CD4-positive, alpha-beta T cell (primary cell): ENCODE measurements at regions not wholly inside any gene's neighbourhood (a gene's known extent, or its start where the extent isn't known, plus 50 kb on each side); places are given as distances from the start of the nearest gene placed in this dataset.

Experiments used
- ATAC-seq: fragments of 200-7000 bp; cut with Tn5 transposase; one replicate; pipeline ENCODE4 v1.10.0; 2022; ENCODE audit warnings: mild to moderate bottlenecking; ENCODE audit not compliant: poor library complexity
- CTCF ChIA-PET: fragments of 350-600 bp; sonication (Branson Sonifier 250); formaldehyde crosslinking; loops from one replicate; lab custom pipeline; 2021; ENCODE audit warnings: antibody characterized with exemption, inconsistent platforms; lab: Charles Lee
- POLR2A ChIA-PET: fragments of 350-600 bp; sonication (Branson Sonifier 250); formaldehyde crosslinking; loops from one replicate; lab custom pipeline; 2021; ENCODE audit warnings: antibody characterized with exemption, inconsistent platforms; lab: Charles Lee
- DNase-seq, 14 experiments: peaks; one replicate each; pipeline ENCODE4 v3.0.0-alpha.2; 2013 to 2020; ENCODE audit warnings: mixed read lengths in 2 of 14
- H3K27ac ChIP-seq, 2 donors: one replicate each; pipeline versions ENCODE4 v1.5.1 to v1.7.0; 2013; ENCODE audit warnings: low read length in 2 of 2, low read depth in 1 of 2, mild to moderate bottlenecking in 1 of 2
- H3K27me3 ChIP-seq, 2 experiments: 1 replicate in 1 of 2; 2 replicates in 1 of 2; pipeline versions ENCODE4 v1.6.1 to v1.7.0; 2013; ENCODE audit warnings: low read length in 2 of 2, control low read depth in 1 of 2, mild to moderate bottlenecking in 1 of 2, moderate library complexity in 1 of 2; ENCODE audit not compliant: insufficient read depth in 2 of 2, control insufficient read depth in 1 of 2
- H3K36me3 ChIP-seq: one replicate; pipeline ENCODE4 v1.6.1; 2013; ENCODE audit warnings: low read length, control low read depth; ENCODE audit not compliant: insufficient read depth
- H3K4me1 ChIP-seq: one replicate; pipeline ENCODE4 v1.6.1; 2013; ENCODE audit warnings: low read length, control low read depth; ENCODE audit not compliant: insufficient read depth
- H3K4me3 ChIP-seq: one replicate; pipeline ENCODE4 v1.5.1; 2013; ENCODE audit warnings: mild to moderate bottlenecking, low read length, moderate library complexity
- H3K9me3 ChIP-seq, 2 experiments: 1 replicate in 1 of 2; 2 replicates in 1 of 2; pipeline versions ENCODE4 v1.6.1 to v1.7.0; 2013; ENCODE audit warnings: low read length in 2 of 2, mild to moderate bottlenecking in 2 of 2, control low read depth in 1 of 2, moderate library complexity in 1 of 2; ENCODE audit not compliant: control insufficient read depth in 1 of 2, insufficient read depth in 1 of 2
- H3K27ac Mint-ChIP-seq: one replicate; pipeline ENCODE4 v1.8.0; 2020; ENCODE audit warnings: mixed read lengths
- H3K27me3 Mint-ChIP-seq: one replicate; pipeline ENCODE4 v1.8.0; 2021; ENCODE audit warnings: mixed read lengths
- H3K36me3 Mint-ChIP-seq: one replicate; pipeline ENCODE4 v1.8.0; 2021; ENCODE audit warnings: low read depth, mixed read lengths
- H3K4me1 Mint-ChIP-seq: one replicate; pipeline ENCODE4 v1.8.0; 2021; ENCODE audit warnings: low read depth, mixed read lengths
- H3K4me3 Mint-ChIP-seq: one replicate; pipeline ENCODE4 v1.8.0; 2020; ENCODE audit warnings: mild to moderate bottlenecking, mixed read lengths
- H3K9me3 Mint-ChIP-seq: one replicate; pipeline ENCODE4 v1.8.0; 2020; ENCODE audit warnings: mixed read lengths
- CTCF ChIP-seq: fragments of 200-600 bp; IDR thresholded peaks from one replicate; pipeline ENCODE4 v1.8.0; 2022; ENCODE audit warnings: antibody characterized with exemption, mild to moderate bottlenecking
- intact Hi-C, 2 experiments: fragments of 100-400 bp; cut with DNase I in 1 of 2; cut with micrococcal nuclease in 1 of 2; formaldehyde crosslinking; loops; one replicate each; pipeline versions ENCODE4 v1.15.1 to v1.9.0; 2023 to 2025; cut with DNase I, micrococcal nuclease

GRCh38 chr4:123667991-123668390 is 271.4 kb downstream of the SPRY1 start:
- Histone ChIP-seq H3K9me3 (no peaks in the 10 kb centered on the region), H3K4me1 (no peaks in the 10 kb centered on the region), H3K27ac (no peak overlapping the region), H3K4me3 (no peak overlapping the region), H3K27me3 (peaks cover 0 to 3% of the 10 kb centered on the region in 2 experiments), H3K36me3 (no peaks in the 10 kb centered on the region)
- H3K4me1 Mint-ChIP-seq: no peaks in the 10 kb centered on the region
- H3K27ac Mint-ChIP-seq: no peak overlapping the region
- TF ChIP-seq CTCF: no peak
- peaks cover 10% of the 10 kb centered on the region for H3K27me3 Mint-ChIP-seq
- H3K9me3 Mint-ChIP-seq: no peaks in the 10 kb centered on the region
- no peaks in the 10 kb centered on the region for H3K36me3 Mint-ChIP-seq
- ATAC-seq (no peak), DNase-seq (no peak)
- no peak overlapping the region for H3K4me3 Mint-ChIP-seq
- intact Hi-C loops: no loop called here
- CTCF ChIA-PET: no interaction called here
- POLR2A ChIA-PET: no interaction called here

GRCh38 chr4:123671636-123672404 is 275.2 kb downstream of the SPRY1 start:
- TF ChIP-seq CTCF: no peak
- ATAC-seq: no peak
- H3K27ac Mint-ChIP-seq: no peak overlapping the region
- Histone ChIP-seq H3K27me3 (peaks cover 0 to 3% of the 10 kb centered on the region in 2 experiments), H3K36me3 (no peaks in the 10 kb centered on the region), H3K4me3 (no peak overlapping the region), H3K27ac (no peak overlapping the region), H3K9me3 (no peaks in the 10 kb centered on the region), H3K4me1 (no peaks in the 10 kb centered on the region)
- H3K9me3 Mint-ChIP-seq: no peaks in the 10 kb centered on the region
- H3K4me1 Mint-ChIP-seq: no peaks in the 10 kb centered on the region
- ChIA-PET POLR2A (no interaction called here), CTCF (no interaction called here)
- H3K4me3 Mint-ChIP-seq: no peak overlapping the region
- H3K27me3 Mint-ChIP-seq: peaks cover 10% of the 10 kb centered on the region
- intact Hi-C loops: no loop called here
- DNase-seq: no peak
- H3K36me3 Mint-ChIP-seq: no peaks in the 10 kb centered on the region

GRCh38 chr4:123672987-123673386 is 276.4 kb downstream of the SPRY1 start:
- POLR2A ChIA-PET: no interaction called here
- DNase-seq: peak in 1 of 14 experiments; percentile 1
- Mint-ChIP-seq H3K9me3 (no peaks in the 10 kb centered on the region), H3K27me3 (peaks cover 10% of the 10 kb centered on the region), H3K27ac (no peak overlapping the region), H3K4me3 (no peak overlapping the region), H3K36me3 (no peaks in the 10 kb centered on the region), H3K4me1 (no peaks in the 10 kb centered on the region)
- Histone ChIP-seq H3K27me3 (no peaks in the 10 kb centered on the region), H3K27ac (no peak overlapping the region), H3K36me3 (no peaks in the 10 kb centered on the region), H3K4me1 (no peaks in the 10 kb centered on the region), H3K9me3 (no peaks in the 10 kb centered on the region), H3K4me3 (no peak overlapping the region)
- intact Hi-C loops: no loop called here
- TF ChIP-seq CTCF: no peak
- ATAC-seq: no peak
- CTCF ChIA-PET: no interaction called here
